Liver (tissue), 3 donors: ENCODE measurements at regions not wholly inside any gene's neighbourhood (a gene's known extent, or its start where the extent isn't known, plus 50 kb on each side); places are given as distances from the start of the nearest gene placed in this dataset.

Experiments
- EGR1 ChIP-seq, 2 donors: IDR thresholded peaks; 2 replicates each; pipeline ENCODE4 v1.6.1; 2016 to 2018; ENCODE audit warnings: antibody characterized with exemption in 2 of 2, low read depth in 2 of 2
- FOXA2 ChIP-seq: IDR thresholded peaks from 2 replicates; pipeline ENCODE4 v1.6.1; 2016; ENCODE audit warnings: antibody characterized with exemption
- GABPA ChIP-seq, 2 donors: IDR thresholded peaks in 1 of 2; conservative IDR thresholded peaks in 1 of 2; 2 replicates each; pipeline ENCODE4 v1.6.1; 2016; ENCODE audit warnings: antibody characterized with exemption in 2 of 2, mild to moderate bottlenecking in 1 of 2, moderate library complexity in 1 of 2
- JUND ChIP-seq, 2 donors: IDR thresholded peaks; 2 replicates each; pipeline ENCODE4 v1.6.1; 2016; ENCODE audit warnings: antibody characterized with exemption in 2 of 2
- RAD21 ChIP-seq, 2 donors: IDR thresholded peaks; 2 replicates each; pipeline ENCODE4 v1.6.1; 2016; ENCODE audit warnings: antibody characterized with exemption in 2 of 2, mild to moderate bottlenecking in 2 of 2
- REST ChIP-seq: IDR thresholded peaks from 2 replicates; pipeline ENCODE4 v1.6.1; 2016; ENCODE audit warnings: antibody characterized with exemption, mild to moderate bottlenecking
- SP1 ChIP-seq: IDR thresholded peaks from 2 replicates; pipeline ENCODE4 v1.6.1; 2018; ENCODE audit warnings: antibody characterized with exemption, mild to moderate bottlenecking
- TAF1 ChIP-seq: conservative IDR thresholded peaks from 2 replicates; pipeline ENCODE4 v1.6.1; 2016; ENCODE audit warnings: antibody characterized with exemption, mild to moderate bottlenecking
- YY1 ChIP-seq: IDR thresholded peaks from 2 replicates; pipeline ENCODE4 v1.6.1; 2016; ENCODE audit warnings: antibody characterized with exemption, mild to moderate bottlenecking
- ZBTB33 ChIP-seq: IDR thresholded peaks from 2 replicates; pipeline ENCODE4 v1.6.1; 2016; ENCODE audit warnings: antibody characterized with exemption
- TF ChIP-seq, protein P1 (sequence below): fragments of 150-350 bp; IDR thresholded peaks from 2 replicates; pipeline ENCODE4 v1.5.1; 2017; ENCODE audit warnings: improper control_type of control experiment, low read depth, low read length; ENCODE audit not compliant: missing input control
- TF ChIP-seq, protein P2 (sequence below): IDR thresholded peaks from 2 replicates; pipeline ENCODE4 v1.6.1; 2016; ENCODE audit warnings: antibody characterized with exemption
- donor health status: healthy.
- donor health status: healthy.

DNA sequence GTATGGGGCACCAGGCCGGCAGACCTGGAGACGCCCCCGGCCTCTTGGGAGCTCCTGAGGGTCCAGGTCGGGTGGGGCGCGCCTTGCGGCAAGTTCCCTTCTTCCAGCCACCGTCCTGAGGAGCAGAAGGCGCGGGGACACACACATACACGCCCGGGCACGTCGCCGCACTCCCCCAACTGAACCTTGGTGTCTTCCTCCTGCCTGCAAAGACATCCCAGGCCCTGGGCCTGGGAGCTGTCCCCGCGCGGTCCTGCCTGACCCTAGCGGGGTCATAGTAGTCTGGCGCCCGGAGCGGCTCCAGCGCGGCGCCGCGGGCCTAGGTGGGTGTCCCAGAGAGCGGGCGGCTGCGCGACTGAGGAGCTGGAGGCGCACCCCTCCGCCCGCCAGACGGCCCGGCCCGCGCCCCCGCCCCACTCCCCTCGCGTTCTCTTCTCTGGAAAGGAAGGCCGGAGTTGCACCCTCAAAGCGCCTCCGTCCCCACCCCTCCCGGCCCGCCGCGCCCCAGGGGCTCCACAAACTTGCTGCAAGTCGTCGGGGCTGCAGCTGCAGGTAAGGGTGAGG, 185.9 kb upstream of the LINGO1 start:
- TF ChIP-seq, protein P1, sequence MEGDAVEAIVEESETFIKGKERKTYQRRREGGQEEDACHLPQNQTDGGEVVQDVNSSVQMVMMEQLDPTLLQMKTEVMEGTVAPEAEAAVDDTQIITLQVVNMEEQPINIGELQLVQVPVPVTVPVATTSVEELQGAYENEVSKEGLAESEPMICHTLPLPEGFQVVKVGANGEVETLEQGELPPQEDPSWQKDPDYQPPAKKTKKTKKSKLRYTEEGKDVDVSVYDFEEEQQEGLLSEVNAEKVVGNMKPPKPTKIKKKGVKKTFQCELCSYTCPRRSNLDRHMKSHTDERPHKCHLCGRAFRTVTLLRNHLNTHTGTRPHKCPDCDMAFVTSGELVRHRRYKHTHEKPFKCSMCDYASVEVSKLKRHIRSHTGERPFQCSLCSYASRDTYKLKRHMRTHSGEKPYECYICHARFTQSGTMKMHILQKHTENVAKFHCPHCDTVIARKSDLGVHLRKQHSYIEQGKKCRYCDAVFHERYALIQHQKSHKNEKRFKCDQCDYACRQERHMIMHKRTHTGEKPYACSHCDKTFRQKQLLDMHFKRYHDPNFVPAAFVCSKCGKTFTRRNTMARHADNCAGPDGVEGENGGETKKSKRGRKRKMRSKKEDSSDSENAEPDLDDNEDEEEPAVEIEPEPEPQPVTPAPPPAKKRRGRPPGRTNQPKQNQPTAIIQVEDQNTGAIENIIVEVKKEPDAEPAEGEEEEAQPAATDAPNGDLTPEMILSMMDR: no peak
- TF ChIP-seq, protein P2, sequence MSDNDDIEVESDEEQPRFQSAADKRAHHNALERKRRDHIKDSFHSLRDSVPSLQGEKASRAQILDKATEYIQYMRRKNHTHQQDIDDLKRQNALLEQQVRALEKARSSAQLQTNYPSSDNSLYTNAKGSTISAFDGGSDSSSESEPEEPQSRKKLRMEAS: no peak
- TF ChIP-seq EGR1 (IDR thresholded peaks at IDR 0.05; ENCODE audit: low read depth in 2 of 2): no peak
- TF ChIP-seq REST: no peak
- no peak for TF ChIP-seq JUND (IDR thresholded peaks at IDR 0.05)
- TF ChIP-seq TAF1: no peak
- TF ChIP-seq ZBTB33: no peak
- no peak for TF ChIP-seq RAD21 (IDR thresholded peaks at IDR 0.05)
- no peak for TF ChIP-seq GABPA (IDR thresholded peaks at IDR 0.05 in 1 of 2, conservative IDR thresholded peaks at IDR 0.05 in 1 of 2)
- no peak for TF ChIP-seq YY1
- TF ChIP-seq FOXA2: no peak
- no peak for TF ChIP-seq SP1
